Dendritic cell treated with granulocyte-macrophage colony-stimulating factor and Interleukin-4, amounts not matched to agents 40 ng/mL and 50 ng/mL, for 4 days (primary cell): ENCODE measurements at regions not wholly inside any gene's neighbourhood (a gene's known extent, or its start where the extent isn't known, plus 50 kb on each side); places are given as distances from the start of the nearest gene placed in this dataset.

ENCODE experiments used
- H3K27ac Mint-ChIP-seq: one replicate; pipeline ENCODE4 v1.8.0; 2022; ENCODE audit warnings: mild to moderate bottlenecking, mixed read lengths
- H3K27me3 Mint-ChIP-seq: one replicate; pipeline ENCODE4 v1.8.0; 2022; ENCODE audit warnings: mild to moderate bottlenecking, mixed read lengths
- H3K36me3 Mint-ChIP-seq: one replicate; pipeline ENCODE4 v1.8.0; 2022; ENCODE audit warnings: low read depth, mixed read lengths
- H3K4me1 Mint-ChIP-seq: one replicate; pipeline ENCODE4 v1.8.0; 2022; ENCODE audit warnings: low read depth, mixed read lengths
- H3K4me3 Mint-ChIP-seq: one replicate; pipeline ENCODE4 v1.8.0; 2022; ENCODE audit warnings: mild to moderate bottlenecking, moderate library complexity, mixed read lengths
- H3K9me3 Mint-ChIP-seq: one replicate; pipeline ENCODE4 v1.8.0; 2022; ENCODE audit warnings: mixed read lengths
- intact Hi-C: fragments of 100-400 bp; cut with micrococcal nuclease; formaldehyde crosslinking; loops from one replicate; pipeline ENCODE4 v1.15.0; 2022

DNA sequence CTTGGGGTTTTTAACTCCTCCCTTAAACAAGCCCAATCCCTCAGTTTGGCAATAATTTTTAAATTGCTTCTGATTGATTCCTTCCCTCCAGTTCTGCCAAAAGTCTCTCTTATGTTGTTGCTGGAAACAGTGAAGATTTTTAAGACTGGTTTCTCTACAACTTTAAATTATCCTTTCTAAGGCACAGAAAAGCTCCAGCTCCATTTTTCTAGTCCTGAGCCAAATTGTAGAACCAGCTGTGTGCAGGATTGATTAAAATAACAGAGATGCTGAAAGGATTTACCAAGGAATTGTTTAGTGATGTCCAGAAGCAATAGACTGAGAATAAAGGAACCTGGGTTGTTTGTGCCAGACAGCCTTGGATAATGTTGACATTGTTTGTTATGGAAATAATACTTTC, 111.3 kb downstream of the NUDT12 start:
- no peaks in the 10 kb centered on the region for H3K27me3 Mint-ChIP-seq
- no peak overlapping the region for H3K27ac Mint-ChIP-seq
- no peaks in the 10 kb centered on the region for H3K36me3 Mint-ChIP-seq
- H3K4me1 Mint-ChIP-seq: no peaks in the 10 kb centered on the region
- H3K4me3 Mint-ChIP-seq: no peak overlapping the region
- no peaks in the 10 kb centered on the region for H3K9me3 Mint-ChIP-seq
- intact Hi-C loops: no loop called here

DNA sequence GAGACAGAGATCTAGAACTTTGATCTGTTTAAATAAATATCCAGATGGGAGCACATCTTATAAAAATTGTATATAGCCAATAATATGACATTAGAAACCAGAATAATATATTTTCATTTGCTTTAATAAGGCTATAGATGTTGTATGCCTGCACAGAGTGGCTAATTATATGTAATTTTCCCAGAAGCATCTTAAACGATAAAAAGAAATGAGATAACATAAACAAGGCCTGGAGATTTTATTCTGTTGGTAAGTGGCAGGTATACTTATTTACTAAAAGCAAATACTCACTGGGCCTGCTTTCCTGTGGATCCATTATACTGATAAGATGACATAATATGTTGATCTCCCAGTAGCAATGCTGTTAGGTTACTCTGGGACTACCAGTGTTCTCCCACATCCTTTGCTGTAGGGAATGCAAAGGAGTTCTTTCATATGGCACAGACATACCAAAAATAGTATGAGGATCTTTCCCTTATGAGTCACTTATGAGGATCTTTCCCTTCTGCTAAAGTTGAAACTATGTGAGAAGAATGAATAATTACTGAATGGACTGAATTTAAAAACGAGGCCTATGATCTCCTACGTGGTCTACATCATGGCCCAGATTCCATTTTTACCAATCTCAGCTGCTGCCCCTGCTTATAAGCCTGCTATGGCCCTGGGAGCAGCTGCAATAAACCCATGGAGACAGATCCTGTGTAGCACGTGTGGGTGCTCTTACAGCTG, 112.1 kb downstream of the NUDT12 start:
- Mint-ChIP-seq H3K27me3 (no peaks in the 10 kb centered on the region), H3K4me1 (no peaks in the 10 kb centered on the region), H3K9me3 (no peaks in the 10 kb centered on the region)

DNA sequence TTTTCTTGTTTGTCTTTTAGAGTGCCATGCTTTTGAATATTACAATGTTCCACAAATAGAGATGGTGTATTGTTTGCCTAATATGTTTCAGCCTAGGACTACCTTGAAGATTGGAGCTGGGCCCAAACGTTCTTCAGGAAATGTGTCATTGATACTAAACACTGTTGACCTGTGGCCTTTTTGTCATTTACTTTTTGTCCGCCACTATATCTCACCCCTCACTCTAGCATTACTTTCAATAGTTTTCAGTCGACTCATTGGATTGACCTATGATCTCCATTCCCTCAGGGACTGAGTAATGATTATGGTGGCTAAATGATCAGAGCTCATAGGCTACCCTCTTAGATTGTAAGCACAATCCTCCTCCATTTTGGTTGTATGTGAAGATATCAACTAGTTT, 115.8 kb downstream of the NUDT12 start:
- Mint-ChIP-seq H3K36me3 (no peaks in the 10 kb centered on the region), H3K27ac (no peak overlapping the region), H3K4me3 (no peak overlapping the region), H3K4me1 (no peaks in the 10 kb centered on the region), H3K9me3 (peaks cover 12% of the 10 kb centered on the region), H3K27me3 (no peaks in the 10 kb centered on the region)
- intact Hi-C loops: no loop called here

More for the DNA sequence above, 112.1 kb downstream of the NUDT12 start:
- H3K27ac Mint-ChIP-seq: no peak overlapping the region
- no peak overlapping the region for H3K4me3 Mint-ChIP-seq
- intact Hi-C loops: no loop called here
- H3K36me3 Mint-ChIP-seq: no peaks in the 10 kb centered on the region

DNA sequence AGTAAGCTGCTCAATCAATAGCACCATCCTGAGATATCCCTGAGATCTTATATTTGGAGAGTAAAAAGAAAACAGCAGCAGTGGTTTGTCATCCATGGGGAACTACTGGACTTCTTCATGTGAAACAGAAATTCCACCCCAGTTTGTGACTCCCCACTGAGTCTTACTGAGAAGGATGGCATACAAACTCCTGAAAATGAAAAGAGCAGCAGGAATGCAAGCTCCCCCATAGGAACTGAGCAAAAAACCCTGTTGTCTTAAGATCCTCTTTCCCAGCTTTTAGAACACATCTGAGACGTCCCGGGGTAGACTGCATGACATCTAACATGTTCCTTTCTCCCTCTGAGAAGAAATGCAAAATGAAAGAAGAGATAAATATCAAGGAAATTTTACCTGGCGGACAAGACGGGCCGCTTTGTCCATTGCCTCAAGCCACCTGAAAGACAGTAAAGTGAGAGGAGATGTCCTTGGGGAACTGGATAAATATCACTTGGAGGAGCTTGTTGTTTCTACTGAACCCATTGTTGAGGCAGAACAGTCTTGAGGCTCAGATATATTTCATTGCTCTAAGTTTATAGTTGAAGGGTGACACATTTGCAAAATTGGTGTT, 117.1 kb downstream of the NUDT12 start:
- Mint-ChIP-seq H3K27me3 (no peaks in the 10 kb centered on the region), H3K36me3 (no peaks in the 10 kb centered on the region), H3K27ac (no peak overlapping the region), H3K4me1 (no peaks in the 10 kb centered on the region), H3K9me3 (peaks cover 19% of the 10 kb centered on the region), H3K4me3 (no peak overlapping the region)
- intact Hi-C loops: no loop called here

DNA sequence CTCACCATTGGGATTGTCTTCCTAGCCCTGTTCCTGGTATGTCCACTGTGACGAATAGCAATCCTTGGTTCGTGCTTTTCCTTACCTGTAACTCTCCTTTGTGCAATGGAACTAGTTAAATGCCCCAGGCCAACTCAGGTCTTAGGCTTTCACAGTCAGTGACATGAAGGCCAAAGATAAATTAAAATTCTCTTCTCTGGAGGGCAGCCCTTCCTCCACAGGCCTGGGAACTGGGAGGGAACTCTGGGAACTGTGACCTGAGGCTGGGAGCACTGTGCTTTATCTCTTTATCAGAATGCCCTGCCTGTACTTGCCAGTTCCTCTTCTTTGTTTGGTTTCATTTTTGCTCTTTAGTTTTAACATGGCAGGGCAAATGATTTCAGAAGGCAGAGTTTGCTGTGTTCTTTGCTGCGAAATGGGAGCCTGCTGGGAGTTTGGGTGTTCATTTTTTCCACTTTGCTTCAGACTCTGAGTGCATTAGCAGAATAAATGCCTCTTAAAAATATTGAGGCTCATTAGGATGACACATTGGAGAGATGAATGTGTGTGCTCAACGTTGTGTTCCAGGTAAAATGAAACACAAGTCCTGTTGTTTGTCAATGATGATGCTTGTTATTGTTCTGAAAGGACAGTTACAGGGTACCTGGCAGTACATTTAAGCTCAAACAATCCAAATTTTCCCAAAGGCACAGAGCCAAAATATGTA, 118.1 kb downstream of the NUDT12 start:
- no peak overlapping the region for H3K27ac Mint-ChIP-seq
- intact Hi-C loops: no loop called here

DNA sequence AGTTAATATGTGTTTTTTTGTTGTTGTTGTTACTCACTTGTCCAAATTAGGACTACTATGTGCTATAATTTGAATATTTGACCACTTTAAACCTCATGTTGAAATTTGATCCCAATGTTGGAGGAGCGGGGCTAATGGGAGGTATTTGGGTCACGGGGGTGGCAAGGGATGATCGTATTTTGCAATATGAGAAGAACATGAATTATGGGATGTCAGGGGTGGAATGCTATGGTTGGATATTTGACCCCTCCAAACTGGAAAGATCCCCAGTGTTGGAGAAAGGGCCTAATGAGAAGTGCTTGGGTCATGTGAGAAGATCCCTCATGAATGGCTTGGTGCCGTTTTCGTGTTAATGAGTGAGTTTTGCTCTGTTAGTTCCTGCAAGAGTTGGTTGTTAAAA, 119.8 kb downstream of the NUDT12 start:
- Mint-ChIP-seq H3K36me3 (no peaks in the 10 kb centered on the region), H3K4me1 (no peaks in the 10 kb centered on the region), H3K27ac (no peak overlapping the region), H3K27me3 (no peaks in the 10 kb centered on the region), H3K4me3 (no peak overlapping the region), H3K9me3 (peaks cover 42% of the 10 kb centered on the region)
- intact Hi-C loops: no loop called here

More for the DNA sequence above, 118.1 kb downstream of the NUDT12 start:
- Mint-ChIP-seq H3K4me3 (no peak overlapping the region), H3K4me1 (no peaks in the 10 kb centered on the region), H3K27me3 (no peaks in the 10 kb centered on the region), H3K9me3 (peaks cover 30% of the 10 kb centered on the region), H3K36me3 (no peaks in the 10 kb centered on the region)

DNA sequence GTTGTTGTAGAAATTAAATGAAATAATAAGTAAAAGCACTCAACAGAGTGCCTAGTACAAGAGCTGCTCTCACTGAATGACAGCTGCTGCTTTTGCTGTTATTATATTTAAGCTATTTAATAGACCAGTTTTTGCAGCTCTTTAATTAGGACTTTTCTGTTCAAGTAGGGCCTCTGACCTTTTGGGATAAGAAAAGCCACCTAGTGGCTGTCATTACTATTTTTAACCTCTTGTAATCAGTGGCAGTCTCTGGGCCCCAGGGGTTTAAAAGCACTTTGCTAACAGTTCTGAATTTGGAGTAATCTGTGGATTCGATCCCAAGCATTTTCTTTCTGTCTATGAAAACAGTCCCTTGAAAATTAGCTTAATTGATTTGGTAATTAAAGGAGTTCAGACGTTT, 121.1 kb downstream of the NUDT12 start:
- Mint-ChIP-seq H3K4me1 (no peaks in the 10 kb centered on the region), H3K9me3 (peaks cover 48% of the 10 kb centered on the region), H3K36me3 (no peaks in the 10 kb centered on the region), H3K27me3 (no peaks in the 10 kb centered on the region), H3K27ac (no peak overlapping the region), H3K4me3 (no peak overlapping the region)
- intact Hi-C loops: no loop called here

DNA sequence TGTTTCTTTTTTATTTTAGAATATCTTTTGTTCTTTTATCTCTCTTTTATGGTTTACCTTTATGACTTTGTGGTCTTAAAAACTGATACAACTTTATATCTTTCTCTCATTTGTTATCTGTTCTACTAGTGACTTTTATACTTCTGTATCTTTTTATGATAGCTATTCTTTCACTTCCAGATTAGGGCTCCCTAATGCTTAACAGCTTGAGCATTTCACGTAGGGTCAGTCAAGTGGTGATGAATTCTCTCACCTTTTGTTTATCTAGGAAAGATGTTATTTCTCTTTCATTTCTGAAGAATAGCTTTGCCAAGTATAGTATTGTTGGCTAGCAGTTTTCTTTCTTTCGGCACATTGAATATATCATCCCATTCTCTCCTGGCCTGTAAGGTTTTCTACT, 123.6 kb downstream of the NUDT12 start:
- no peaks in the 10 kb centered on the region for H3K36me3 Mint-ChIP-seq
- H3K4me1 Mint-ChIP-seq: no peaks in the 10 kb centered on the region
- no peak overlapping the region for H3K27ac Mint-ChIP-seq
- H3K4me3 Mint-ChIP-seq: no peak overlapping the region
- peaks cover 48% of the 10 kb centered on the region for H3K9me3 Mint-ChIP-seq
- H3K27me3 Mint-ChIP-seq: no peaks in the 10 kb centered on the region
- intact Hi-C loops: no loop called here

DNA sequence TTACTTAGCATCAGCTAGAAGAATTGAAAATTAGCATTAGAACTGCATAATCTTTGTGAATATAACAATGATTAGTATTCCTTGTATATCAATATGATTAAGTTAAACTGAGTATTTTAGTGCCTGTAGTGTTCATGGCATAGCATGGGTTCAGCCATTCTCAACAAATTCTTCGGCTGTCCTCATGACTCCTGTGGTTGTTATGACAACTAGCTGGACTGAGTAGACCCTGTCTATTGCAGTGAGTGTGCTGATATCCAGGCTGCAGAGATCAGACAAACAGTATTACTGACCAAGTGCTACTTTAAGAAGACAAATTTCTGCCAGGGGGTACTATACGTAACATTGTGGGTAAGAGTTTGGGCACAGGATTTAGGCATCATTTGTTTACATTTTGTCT, 125.9 kb downstream of the NUDT12 start:
- Mint-ChIP-seq H3K4me1 (no peaks in the 10 kb centered on the region), H3K4me3 (no peak overlapping the region), H3K36me3 (no peaks in the 10 kb centered on the region), H3K9me3 (peaks cover 36% of the 10 kb centered on the region), H3K27ac (no peak overlapping the region), H3K27me3 (no peaks in the 10 kb centered on the region)
- intact Hi-C loops: no loop called here

DNA sequence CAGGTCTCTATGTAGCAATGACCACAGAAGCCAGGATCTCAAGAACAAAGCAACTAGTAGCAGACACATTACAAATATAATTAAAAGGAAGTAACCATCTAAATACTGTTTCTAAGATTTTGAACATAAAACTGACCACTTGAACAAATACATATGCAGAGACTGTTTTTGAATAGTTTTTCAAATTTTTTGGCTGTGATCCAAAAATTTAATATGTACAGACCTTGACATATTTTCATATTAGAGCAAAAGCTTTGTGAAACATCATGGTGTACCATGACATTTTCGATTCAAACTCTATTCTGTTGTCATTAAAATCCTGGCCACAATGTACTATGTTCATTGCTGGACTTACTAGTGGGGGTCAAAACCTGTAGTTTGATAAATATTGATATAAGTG, 126.5 kb downstream of the NUDT12 start:
- H3K36me3 Mint-ChIP-seq: no peaks in the 10 kb centered on the region
- H3K4me1 Mint-ChIP-seq: no peaks in the 10 kb centered on the region
- no peak overlapping the region for H3K27ac Mint-ChIP-seq
- intact Hi-C loops: no loop called here
- H3K9me3 Mint-ChIP-seq: peaks cover 35% of the 10 kb centered on the region
- no peaks in the 10 kb centered on the region for H3K27me3 Mint-ChIP-seq
- H3K4me3 Mint-ChIP-seq: no peak overlapping the region

DNA sequence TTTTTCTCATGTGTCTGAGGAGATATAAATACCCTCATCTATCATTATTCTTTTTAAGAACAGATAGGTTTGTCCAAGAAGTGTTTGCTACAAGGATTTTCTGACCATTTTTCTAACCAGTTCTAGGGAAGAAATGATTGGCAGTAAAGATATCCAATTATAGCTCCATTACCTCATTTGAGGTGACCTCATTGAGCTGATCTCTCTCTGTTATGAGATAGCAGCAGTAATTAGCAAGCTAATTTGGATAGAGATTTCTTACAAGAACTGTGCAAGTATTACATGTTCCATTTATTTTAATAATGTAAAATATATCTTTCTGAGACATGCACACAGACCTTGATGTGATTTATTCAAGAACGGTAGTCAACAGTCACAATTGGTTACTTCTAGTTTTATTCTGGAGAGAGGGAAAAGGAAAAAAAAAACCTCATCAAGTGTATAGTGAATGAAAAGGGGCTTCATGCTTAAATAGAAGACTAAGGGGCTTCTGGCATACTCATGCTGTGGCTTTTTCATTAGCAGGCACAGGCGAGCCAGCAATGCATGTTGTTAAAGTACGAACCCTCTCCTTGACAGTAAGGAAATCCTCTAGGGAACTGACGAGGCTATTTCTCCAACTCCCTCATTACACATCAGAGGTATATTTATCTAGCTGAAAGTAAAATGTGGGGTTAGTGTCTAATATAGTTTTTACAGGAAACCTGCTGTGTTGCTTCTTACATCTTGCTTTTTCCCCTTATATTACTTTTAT, 127.3 kb downstream of the NUDT12 start:
- H3K27ac Mint-ChIP-seq: no peak overlapping the region
- no peaks in the 10 kb centered on the region for H3K4me1 Mint-ChIP-seq
- no peaks in the 10 kb centered on the region for H3K36me3 Mint-ChIP-seq

DNA sequence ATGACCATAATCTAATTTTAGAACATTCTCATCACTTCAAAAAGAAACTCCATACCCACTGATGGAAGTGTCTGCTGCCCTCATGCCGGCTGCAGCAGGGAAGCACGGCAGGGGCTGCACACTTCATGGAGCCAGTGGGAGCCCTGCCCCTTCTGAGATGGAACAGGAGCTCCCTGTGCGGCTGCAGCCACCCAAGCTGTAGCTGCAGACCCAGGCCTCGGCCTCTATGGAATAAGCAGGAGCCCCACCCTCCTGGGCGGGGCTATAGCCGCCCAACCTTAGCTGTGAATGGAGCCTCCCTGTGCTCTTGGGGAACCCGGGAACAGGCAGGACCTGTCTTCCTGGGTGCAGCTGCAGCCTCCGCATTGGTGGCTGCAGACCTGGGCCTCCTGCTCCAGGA, 128.5 kb downstream of the NUDT12 start:
- Mint-ChIP-seq H3K27ac (no peak overlapping the region), H3K9me3 (peaks cover 14% of the 10 kb centered on the region), H3K27me3 (no peaks in the 10 kb centered on the region), H3K4me3 (no peak overlapping the region), H3K36me3 (no peaks in the 10 kb centered on the region), H3K4me1 (no peaks in the 10 kb centered on the region)
- intact Hi-C loops: no loop called here

More for the DNA sequence above, 127.3 kb downstream of the NUDT12 start:
- Mint-ChIP-seq H3K4me3 (no peak overlapping the region), H3K9me3 (peaks cover 27% of the 10 kb centered on the region), H3K27me3 (no peaks in the 10 kb centered on the region)
- intact Hi-C loops: no loop called here

DNA sequence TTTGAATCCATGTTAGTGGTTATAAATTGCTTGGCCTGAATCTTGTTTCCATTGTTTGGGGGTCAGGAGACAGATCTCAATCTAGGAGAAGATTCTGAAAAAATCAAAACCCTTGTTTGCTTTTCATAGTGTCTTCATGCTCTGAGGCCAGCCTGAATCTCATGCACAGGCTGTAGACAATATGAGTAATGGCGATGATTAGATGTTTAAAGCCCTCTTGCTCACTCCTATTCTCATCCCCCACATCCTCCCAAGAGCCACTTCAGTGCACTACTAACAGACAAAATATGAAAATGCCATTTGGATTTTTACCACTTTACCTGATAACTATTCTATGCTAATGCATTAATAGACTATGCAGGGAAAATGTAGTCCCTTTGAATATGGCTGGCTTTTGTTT, 129.4 kb downstream of the NUDT12 start:
- intact Hi-C loops: no loop called here
- H3K4me1 Mint-ChIP-seq: no peaks in the 10 kb centered on the region
- no peaks in the 10 kb centered on the region for H3K36me3 Mint-ChIP-seq
- no peaks in the 10 kb centered on the region for H3K27me3 Mint-ChIP-seq
- peaks cover 9% of the 10 kb centered on the region for H3K9me3 Mint-ChIP-seq
- H3K27ac Mint-ChIP-seq: no peak overlapping the region
- H3K4me3 Mint-ChIP-seq: no peak overlapping the region

DNA sequence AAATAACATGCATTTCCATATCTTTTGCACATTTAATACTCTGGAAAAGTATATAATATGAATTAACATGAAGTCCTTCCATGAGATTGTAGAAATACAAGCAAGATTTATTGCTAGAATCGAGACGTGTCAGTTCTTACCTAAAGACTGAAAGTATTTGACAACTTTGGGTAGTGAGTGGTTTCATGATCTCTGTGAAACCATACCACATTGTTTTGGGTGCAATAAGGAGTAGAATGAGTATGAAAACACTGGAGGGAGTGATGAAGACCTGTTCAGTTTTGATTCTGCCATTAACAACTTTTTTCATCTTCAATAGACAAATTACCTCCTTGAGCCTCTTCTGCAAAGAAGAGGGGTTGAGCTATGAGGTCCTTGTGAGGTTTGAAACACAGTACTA, 133.7 kb downstream of the NUDT12 start:
- no peak overlapping the region for H3K4me3 Mint-ChIP-seq
- no peaks in the 10 kb centered on the region for H3K4me1 Mint-ChIP-seq
- no peaks in the 10 kb centered on the region for H3K36me3 Mint-ChIP-seq
- no peaks in the 10 kb centered on the region for H3K9me3 Mint-ChIP-seq
- no peaks in the 10 kb centered on the region for H3K27me3 Mint-ChIP-seq
- H3K27ac Mint-ChIP-seq: no peak overlapping the region
- intact Hi-C loops: no loop called here
